ENCODE measurements at regions not wholly inside any gene's neighbourhood (a gene's known extent, or its start where the extent isn't known, plus 50 kb on each side); places are given as distances from the start of the nearest gene placed in this dataset.
A peak's percentile ranks its signal among the peaks of the same experiment; 100 is the strongest.

GRCh38 chr18:57901825-57902589 lies 98.9 kb upstream of the ATP8B1 start:
- TF ChIP-seq EGR1 (IDR thresholded peaks at IDR 0.05; ENCODE audit: low read depth in 2 of 2), result no peak
- TF ChIP-seq CTCF (IDR thresholded peaks at IDR 0.05; ENCODE audit: low read depth, low read length, missing input control), result no peak
- no peak for TF ChIP-seq REST (IDR thresholded peaks at IDR 0.05)
- no peak for TF ChIP-seq GABPA (IDR thresholded peaks at IDR 0.05 in 1 of 2, conservative IDR thresholded peaks at IDR 0.05 in 1 of 2)
- no peak for TF ChIP-seq ZBTB33 (IDR thresholded peaks at IDR 0.05)
- TF ChIP-seq ATF3 (IDR thresholded peaks at IDR 0.05), result no peak
- TF ChIP-seq RXRA (IDR thresholded peaks at IDR 0.05), result peak; percentile 67 to 86
- peak; percentile 41 for TF ChIP-seq SP1 (IDR thresholded peaks at IDR 0.05)
- no peak for TF ChIP-seq YY1 (IDR thresholded peaks at IDR 0.05)
- no peak for TF ChIP-seq HNF4G (IDR thresholded peaks at IDR 0.05)
- TF ChIP-seq NR2F2 (IDR thresholded peaks at IDR 0.05), result no peak
- TF ChIP-seq HNF4A (conservative IDR thresholded peaks at IDR 0.05), result peak; percentile 18 to 39
- TF ChIP-seq TAF1 (conservative IDR thresholded peaks at IDR 0.05), result no peak

Data from liver (tissue), 3 donors.